ENCODE measurements at regions not wholly inside any gene's neighbourhood (a gene's known extent, or its start where the extent isn't known, plus 50 kb on each side); places are given as distances from the start of the nearest gene placed in this dataset.

GRCh38 chr11:114826910-114827442, 148.6 kb downstream of the NXPE2 start:
- TF ChIP-seq CTCF (conservative IDR thresholded peaks at IDR 0.05 in 1 of 2, IDR thresholded peaks at IDR 0.05 in 1 of 2; ENCODE audit: low read depth in 1 of 2, low read length in 2 of 2): no peak
- TF ChIP-seq EZH2 (IDR thresholded peaks at IDR 0.05; ENCODE audit: low read length, missing control alignments): no peak
